Mesothelial cell of epicardium (in vitro differentiated cells): ENCODE measurements at regions not wholly inside any gene's neighbourhood (a gene's known extent, or its start where the extent isn't known, plus 50 kb on each side); places are given as distances from the start of the nearest gene placed in this dataset.

Source experiments
- DNase-seq, 2 experiments: peaks; one replicate each; pipeline ENCODE4 v3.0.0; 2021; ENCODE audit warnings: low spot score in 2 of 2; ENCODE audit not compliant: unreplicated experiment in 2 of 2
- H3K27ac Mint-ChIP-seq: 2 replicates; pipeline ENCODE4 v1.8.0; 2021; ENCODE audit warnings: mixed read lengths
- H3K27me3 Mint-ChIP-seq: 2 replicates; pipeline ENCODE4 v1.8.0; 2021; ENCODE audit warnings: low read depth, mixed read lengths
- H3K36me3 Mint-ChIP-seq: 2 replicates; pipeline ENCODE4 v1.8.0; 2021; ENCODE audit warnings: mixed read lengths
- H3K4me1 Mint-ChIP-seq: 2 replicates; pipeline ENCODE4 v1.8.0; 2021; ENCODE audit warnings: mixed read lengths
- H3K4me3 Mint-ChIP-seq: 2 replicates; pipeline ENCODE4 v1.8.0; 2021; ENCODE audit warnings: mild to moderate bottlenecking, moderate library complexity, mixed read lengths
- H3K9me3 Mint-ChIP-seq: 2 replicates; pipeline ENCODE4 v1.8.0; 2021; ENCODE audit warnings: mixed read lengths
- CTCF ChIP-seq: fragments of 200-600 bp; sonication (generic); IDR thresholded peaks from one replicate; pipeline ENCODE4 v1.5.0; 2021; ENCODE audit warnings: antibody characterized with exemption; ENCODE audit not compliant: unreplicated experiment

DNA sequence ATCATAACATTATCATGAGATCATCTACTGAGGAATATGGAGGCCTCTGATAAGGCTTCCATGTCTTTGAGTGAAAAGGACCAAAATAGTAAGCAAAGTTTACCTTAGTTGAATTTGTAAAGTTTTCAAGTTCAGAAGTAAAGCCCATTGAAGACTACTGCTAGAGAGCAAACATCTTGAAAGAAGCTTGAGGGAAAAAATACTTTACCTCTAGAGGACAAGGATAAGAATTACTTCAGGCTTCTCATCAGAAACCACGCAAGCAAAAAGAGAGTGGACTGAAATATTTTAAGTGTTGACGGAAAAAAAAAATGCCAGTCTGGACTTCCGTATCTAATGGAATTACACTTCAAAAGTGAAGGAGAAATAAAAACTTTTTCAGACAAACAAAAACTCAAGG is 114.3 kb downstream of the MPP7 start:
- no peak overlapping the region for H3K4me3 Mint-ChIP-seq
- peaks cover 10% of the 10 kb centered on the region for H3K9me3 Mint-ChIP-seq
- H3K27me3 Mint-ChIP-seq = peaks cover 9% of the 10 kb centered on the region
- no peaks in the 10 kb centered on the region for H3K4me1 Mint-ChIP-seq
- H3K27ac Mint-ChIP-seq = no peak overlapping the region
- no peak for TF ChIP-seq CTCF
- DNase-seq = no peak
- H3K36me3 Mint-ChIP-seq = peaks cover 3% of the 10 kb centered on the region

DNA sequence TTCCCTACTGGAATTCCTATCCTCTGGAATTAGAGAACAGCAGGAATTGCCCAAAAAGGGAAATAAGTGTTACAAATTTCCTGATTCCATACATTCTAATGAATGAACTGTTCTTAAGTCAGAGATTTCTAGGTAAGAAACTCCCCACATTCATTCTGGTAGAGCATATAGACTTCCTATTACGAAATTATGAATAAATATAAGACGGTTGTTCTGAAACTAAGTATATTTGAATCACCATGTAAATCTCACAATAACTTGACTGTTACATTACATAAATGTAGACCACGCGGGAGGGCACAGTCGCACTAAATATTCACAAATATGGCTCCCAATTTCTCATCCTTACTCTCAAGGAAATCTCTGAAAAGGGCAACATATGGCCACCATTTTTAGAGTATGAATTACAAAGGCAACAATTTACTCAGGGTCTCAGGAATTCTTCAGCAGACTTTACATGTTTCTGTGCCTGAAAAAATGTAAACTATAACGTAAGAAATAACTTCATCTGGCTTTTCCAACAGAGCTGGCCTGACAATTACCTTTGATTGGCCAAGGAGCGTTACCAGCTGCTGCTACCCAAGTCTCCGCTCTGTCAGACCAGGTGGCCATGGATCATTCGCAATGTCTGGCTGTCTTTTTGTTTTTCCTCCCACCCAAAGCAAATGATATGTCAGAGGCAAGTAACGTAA is 115.8 kb downstream of the MPP7 start:
- no peaks in the 10 kb centered on the region for H3K4me1 Mint-ChIP-seq
- no peak for TF ChIP-seq CTCF
- no peak overlapping the region for H3K27ac Mint-ChIP-seq
- no peak for DNase-seq
- H3K9me3 Mint-ChIP-seq = peaks cover 10% of the 10 kb centered on the region
- H3K4me3 Mint-ChIP-seq = no peak overlapping the region
- peaks cover 4% of the 10 kb centered on the region for H3K27me3 Mint-ChIP-seq
- peaks cover 3% of the 10 kb centered on the region for H3K36me3 Mint-ChIP-seq

- peaks cover 10% of the 10 kb centered on the region for H3K9me3 Mint-ChIP-seq
- peaks cover 4% of the 10 kb centered on the region for H3K27me3 Mint-ChIP-seq
- peaks cover 3% of the 10 kb centered on the region for H3K36me3 Mint-ChIP-seq
- H3K4me3 Mint-ChIP-seq = no peak overlapping the region
- no peak for TF ChIP-seq CTCF
- DNase-seq = no peak
- H3K4me1 Mint-ChIP-seq = no peaks in the 10 kb centered on the region
- no peak overlapping the region for H3K27ac Mint-ChIP-seq
Observed at GRCh38 chr10:28186461-28186860, 116.4 kb downstream of the MPP7 start.

DNA sequence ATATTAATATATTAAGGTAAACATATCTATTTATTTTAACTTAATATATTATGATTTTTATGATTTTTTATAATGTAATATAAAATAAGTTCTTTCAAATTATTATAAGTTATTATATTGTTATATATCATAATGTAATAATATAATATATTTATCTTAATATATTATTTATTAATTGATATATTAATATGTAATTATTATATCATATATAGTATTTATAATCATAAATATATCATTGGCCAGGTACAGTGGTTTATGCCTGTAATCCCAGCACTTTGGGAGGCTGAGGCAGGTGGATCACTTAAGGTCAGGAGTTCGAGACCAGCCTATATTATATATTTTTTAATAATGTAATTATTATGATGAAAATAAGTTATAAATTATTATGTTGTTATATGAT is 118.1 kb downstream of the MPP7 start:
- DNase-seq = no peak
- peaks cover 3% of the 10 kb centered on the region for H3K9me3 Mint-ChIP-seq
- TF ChIP-seq CTCF = no peak
- H3K4me1 Mint-ChIP-seq = no peaks in the 10 kb centered on the region
- H3K27me3 Mint-ChIP-seq = peaks cover under 1% of the 10 kb centered on the region
- H3K27ac Mint-ChIP-seq = no peak overlapping the region
- H3K36me3 Mint-ChIP-seq = peaks cover 1% of the 10 kb centered on the region
- H3K4me3 Mint-ChIP-seq = no peak overlapping the region

GRCh38 chr10:28181478-28182096 is 121.3 kb downstream of the MPP7 start:
- H3K27me3 Mint-ChIP-seq = no peaks in the 10 kb centered on the region
- no peak for DNase-seq
- no peak for TF ChIP-seq CTCF
- H3K4me3 Mint-ChIP-seq = no peak overlapping the region
- H3K27ac Mint-ChIP-seq = no peak overlapping the region
- no peaks in the 10 kb centered on the region for H3K36me3 Mint-ChIP-seq
- no peaks in the 10 kb centered on the region for H3K4me1 Mint-ChIP-seq
- no peaks in the 10 kb centered on the region for H3K9me3 Mint-ChIP-seq
